ENCODE measurements at regions not wholly inside any gene's neighbourhood (a gene's known extent, or its start where the extent isn't known, plus 50 kb on each side); places are given as distances from the start of the nearest gene placed in this dataset.

DNA sequence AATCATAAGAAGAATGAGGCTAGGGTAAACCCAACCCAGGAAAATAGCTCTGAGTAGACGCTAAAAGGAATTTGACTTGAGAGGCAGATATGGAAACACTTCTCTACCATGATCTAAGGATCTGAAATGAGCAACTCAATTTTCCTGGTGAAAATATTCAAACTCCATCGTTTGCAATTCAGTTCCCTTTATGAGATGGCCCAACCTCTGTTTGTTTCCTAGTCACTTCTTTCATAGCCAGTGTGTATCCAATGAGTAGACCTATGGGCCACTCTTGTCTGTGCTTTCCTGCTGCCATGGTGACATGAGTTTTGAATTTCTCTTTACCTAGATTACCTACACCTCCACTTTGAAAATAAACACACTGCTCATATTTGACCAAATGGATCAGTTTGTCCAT lies 176.2 kb upstream of the GPRIN3 start:
- no peak overlapping the region for H3K9ac ChIP-seq (ENCODE audit: control insufficient read depth, insufficient read depth, low read length)
- no peak overlapping the region for H3K4me3 ChIP-seq
- H3K4me2 ChIP-seq (ENCODE audit: control insufficient read depth, insufficient read depth): no peak overlapping the region
- DNase-seq (ENCODE audit: low read depth, low spot score) (no peak), FAIRE-seq (no peak), ATAC-seq (no peak)
- H3K4me1 ChIP-seq (ENCODE audit: control insufficient read depth, insufficient read depth, low read length): no peaks in the 10 kb centered on the region
- H3K27me3 ChIP-seq (replicated peaks in 1 of 2; ENCODE audit: control insufficient read depth in 2 of 2, insufficient read depth in 2 of 2, low read length in 1 of 2): no peaks in the 10 kb centered on the region
- BruUV-seq (replicated peaks): no TSS peak
- H3K79me2 ChIP-seq (ENCODE audit: control insufficient read depth, insufficient read depth, low read length): no peaks in the 10 kb centered on the region
- no peak overlapping the region for H2AFZ ChIP-seq (ENCODE audit: control insufficient read depth, low read depth, low read length)
- no peaks in the 10 kb centered on the region for H4K20me1 ChIP-seq (ENCODE audit: control insufficient read depth, insufficient read depth)
- ChIA-PET SMC1A (ENCODE audit: uncharacterized antibody, unreplicated experiment) (no interaction called here), RAD21 (ENCODE audit: unreplicated experiment) (no interaction called here), POLR2A (no interaction called here), CTCF (interaction anchor here (1.8 kb wide), 1 partner anchor 419 kb away, joined by 6 read pairs; no protein-coding TSS in a partner anchor)
- intact Hi-C loops (cut with micrococcal nuclease; ENCODE audit: unreplicated experiment) (no loop called here), in situ Hi-C loops (cut with MboI) (no loop called here)
- H3K27ac ChIP-seq (ENCODE audit: control insufficient read depth, insufficient read depth): no peak overlapping the region
- no peaks in the 10 kb centered on the region for H3K36me3 ChIP-seq (ENCODE audit: control insufficient read depth in 2 of 2, insufficient read depth in 2 of 2, low read length in 1 of 2)
- TF ChIP-seq, protein P1, sequence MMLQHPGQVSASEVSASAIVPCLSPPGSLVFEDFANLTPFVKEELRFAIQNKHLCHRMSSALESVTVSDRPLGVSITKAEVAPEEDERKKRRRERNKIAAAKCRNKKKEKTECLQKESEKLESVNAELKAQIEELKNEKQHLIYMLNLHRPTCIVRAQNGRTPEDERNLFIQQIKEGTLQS (IDR thresholded peaks at IDR 0.05; ENCODE audit: borderline replicate concordance, extremely low read depth, low read depth, low read length): no peak
- TF ChIP-seq TCF12 (IDR thresholded peaks at IDR 0.05; ENCODE audit: low read depth, low read length) (no peak), POLR2AphosphoS5 (IDR thresholded peaks at IDR 0.05; ENCODE audit: low read length) (no peak), CREB1 (IDR thresholded peaks at IDR 0.05; ENCODE audit: low read depth) (no peak), SMARCA5 (IDR thresholded peaks at IDR 0.05) (no peak), EZH2 (IDR thresholded peaks at IDR 0.05; ENCODE audit: borderline replicate concordance, control insufficient read depth, low read depth, low read length) (no peak), BHLHE40 (IDR thresholded peaks at IDR 0.05; ENCODE audit: borderline replicate concordance in 1 of 2, low read depth in 2 of 2, low read length in 1 of 2) (no peak), JUNB (IDR thresholded peaks at IDR 0.05) (no peak), NFYA (IDR thresholded peaks at IDR 0.05; ENCODE audit: borderline replicate concordance, low read depth, low read length) (no peak), ZNF207 (IDR thresholded peaks at IDR 0.05; ENCODE audit: borderline replicate concordance) (no peak), CBX5 (IDR thresholded peaks at IDR 0.05; ENCODE audit: low read depth) (no peak), CHD2 (IDR thresholded peaks at IDR 0.05; ENCODE audit: borderline replicate concordance, low read depth, low read length) (no peak), ASH2L (IDR thresholded peaks at IDR 0.05; ENCODE audit: borderline replicate concordance, low read depth) (no peak), HDAC6 (IDR thresholded peaks at IDR 0.05; ENCODE audit: unreplicated experiment) (no peak), DPF2 (IDR thresholded peaks at IDR 0.05) (no peak), CREM (IDR thresholded peaks at IDR 0.05; ENCODE audit: low read depth) (no peak), GABPA (IDR thresholded peaks at IDR 0.05; ENCODE audit: low read depth) (no peak)
- TF ChIP-seq, protein P2, sequence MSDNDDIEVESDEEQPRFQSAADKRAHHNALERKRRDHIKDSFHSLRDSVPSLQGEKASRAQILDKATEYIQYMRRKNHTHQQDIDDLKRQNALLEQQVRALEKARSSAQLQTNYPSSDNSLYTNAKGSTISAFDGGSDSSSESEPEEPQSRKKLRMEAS (IDR thresholded peaks at IDR 0.05; ENCODE audit: low read depth, low read length): no peak
- TF ChIP-seq, protein P3, sequence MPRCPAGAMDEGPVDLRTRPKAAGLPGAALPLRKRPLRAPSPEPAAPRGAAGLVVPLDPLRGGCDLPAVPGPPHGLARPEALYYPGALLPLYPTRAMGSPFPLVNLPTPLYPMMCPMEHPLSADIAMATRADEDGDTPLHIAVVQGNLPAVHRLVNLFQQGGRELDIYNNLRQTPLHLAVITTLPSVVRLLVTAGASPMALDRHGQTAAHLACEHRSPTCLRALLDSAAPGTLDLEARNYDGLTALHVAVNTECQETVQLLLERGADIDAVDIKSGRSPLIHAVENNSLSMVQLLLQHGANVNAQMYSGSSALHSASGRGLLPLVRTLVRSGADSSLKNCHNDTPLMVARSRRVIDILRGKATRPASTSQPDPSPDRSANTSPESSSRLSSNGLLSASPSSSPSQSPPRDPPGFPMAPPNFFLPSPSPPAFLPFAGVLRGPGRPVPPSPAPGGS (IDR thresholded peaks at IDR 0.05; ENCODE audit: borderline replicate concordance, insufficient read depth, low read depth, low read length, poor library complexity, severe bottlenecking): no peak
- 36% methylated on average over 2 of the region's 2 CpGs for WGBS (ENCODE audit: insufficient coverage, insufficient replicate concordance, low lambda C conversion rate, missing lambda C conversion rate)
- H3K9me3 ChIP-seq (replicated peaks; ENCODE audit: control insufficient read depth, insufficient read depth, low read length): no peaks in the 10 kb centered on the region
